ENCODE measurements at regions not wholly inside any gene's neighbourhood (a gene's known extent, or its start where the extent isn't known, plus 50 kb on each side); places are given as distances from the start of the nearest gene placed in this dataset.

DNA sequence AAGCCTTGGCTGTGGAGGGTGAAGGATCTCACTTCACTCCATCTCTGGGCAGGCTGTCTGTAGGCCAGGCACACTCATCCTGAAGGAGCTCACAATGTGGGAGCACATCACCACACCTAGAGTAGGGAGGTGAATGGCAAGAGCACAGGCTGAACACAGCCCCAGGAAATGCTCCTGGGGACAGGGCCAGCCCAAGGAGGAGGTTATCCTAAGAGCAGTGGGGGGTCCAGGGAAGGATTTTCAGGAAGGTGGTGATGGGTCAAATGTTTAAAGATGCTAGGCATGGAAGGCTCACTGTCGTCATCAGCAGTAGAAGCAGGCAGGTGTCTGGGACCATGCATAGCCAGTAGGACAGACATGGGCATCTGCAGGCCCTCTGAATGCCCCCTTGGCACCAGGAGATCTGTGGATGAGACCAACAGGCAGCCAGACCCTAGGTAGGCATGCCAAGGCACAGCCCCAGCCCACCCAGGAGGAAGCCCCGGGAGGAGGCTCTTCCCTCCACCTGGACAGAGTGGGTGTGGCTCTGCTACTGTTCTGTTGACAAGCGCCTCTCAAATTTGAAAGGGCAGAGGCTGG, 91.7 kb upstream of the RAB6C start:
- TF ChIP-seq, protein P1, sequence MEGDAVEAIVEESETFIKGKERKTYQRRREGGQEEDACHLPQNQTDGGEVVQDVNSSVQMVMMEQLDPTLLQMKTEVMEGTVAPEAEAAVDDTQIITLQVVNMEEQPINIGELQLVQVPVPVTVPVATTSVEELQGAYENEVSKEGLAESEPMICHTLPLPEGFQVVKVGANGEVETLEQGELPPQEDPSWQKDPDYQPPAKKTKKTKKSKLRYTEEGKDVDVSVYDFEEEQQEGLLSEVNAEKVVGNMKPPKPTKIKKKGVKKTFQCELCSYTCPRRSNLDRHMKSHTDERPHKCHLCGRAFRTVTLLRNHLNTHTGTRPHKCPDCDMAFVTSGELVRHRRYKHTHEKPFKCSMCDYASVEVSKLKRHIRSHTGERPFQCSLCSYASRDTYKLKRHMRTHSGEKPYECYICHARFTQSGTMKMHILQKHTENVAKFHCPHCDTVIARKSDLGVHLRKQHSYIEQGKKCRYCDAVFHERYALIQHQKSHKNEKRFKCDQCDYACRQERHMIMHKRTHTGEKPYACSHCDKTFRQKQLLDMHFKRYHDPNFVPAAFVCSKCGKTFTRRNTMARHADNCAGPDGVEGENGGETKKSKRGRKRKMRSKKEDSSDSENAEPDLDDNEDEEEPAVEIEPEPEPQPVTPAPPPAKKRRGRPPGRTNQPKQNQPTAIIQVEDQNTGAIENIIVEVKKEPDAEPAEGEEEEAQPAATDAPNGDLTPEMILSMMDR (IDR thresholded peaks at IDR 0.05): no peak
- no peak for TF ChIP-seq POLR2A (IDR thresholded peaks at IDR 0.05)

Measured in testis (tissue), 2 donors.